GM18873 (cell line): ENCODE measurements at regions not wholly inside any gene's neighbourhood (a gene's known extent, or its start where the extent isn't known, plus 50 kb on each side); places are given as distances from the start of the nearest gene placed in this dataset.

Source experiments
- ATAC-seq: cut with Tn5 transposase; IDR thresholded peaks from one replicate; pipeline ENCODE4 v1.9.1; 2021; ENCODE audit warnings: mild to moderate bottlenecking, moderate library complexity, moderate number of reproducible peaks; ENCODE audit not compliant: unreplicated experiment, low FRiP score

GRCh38 chr13:73940098-73940497 lies 194.1 kb downstream of the KLF12 start:
- no peak for ATAC-seq

DNA sequence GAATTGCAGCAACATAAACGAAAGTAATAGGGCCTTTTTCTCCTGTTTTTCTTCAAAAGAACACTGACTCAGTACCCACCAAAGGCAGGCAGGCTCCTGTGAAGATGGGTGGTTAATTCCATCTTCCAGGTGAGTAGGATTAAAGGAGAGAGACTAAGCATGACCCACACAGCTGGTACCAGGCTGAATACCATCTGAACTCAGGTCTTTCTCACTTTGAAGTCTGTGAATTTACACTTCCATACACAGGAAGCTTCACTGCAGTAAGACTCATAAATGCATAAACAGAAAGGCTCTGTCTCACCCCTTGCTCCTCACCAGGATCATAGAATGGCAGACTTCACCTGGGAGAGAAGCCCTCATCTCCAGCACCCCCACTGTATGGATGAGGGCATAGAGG lies 194.6 kb downstream of the KLF12 start:
- ATAC-seq: no peak

DNA sequence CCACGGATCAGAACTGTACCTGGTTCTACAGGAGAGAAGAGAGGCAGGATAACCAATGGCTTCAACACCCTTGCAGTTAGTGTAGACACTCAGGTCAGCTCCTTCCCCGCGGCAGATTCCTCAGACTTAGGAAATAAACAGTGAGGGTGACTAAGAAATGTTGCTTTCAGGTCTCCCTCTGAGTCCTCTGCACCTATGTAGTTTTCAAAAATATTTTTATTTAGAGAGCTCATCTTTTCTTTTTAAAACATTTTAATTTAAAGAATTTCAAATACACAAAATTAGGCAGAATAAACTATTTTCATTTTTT lies 195.2 kb downstream of the KLF12 start:
- no peak for ATAC-seq

DNA sequence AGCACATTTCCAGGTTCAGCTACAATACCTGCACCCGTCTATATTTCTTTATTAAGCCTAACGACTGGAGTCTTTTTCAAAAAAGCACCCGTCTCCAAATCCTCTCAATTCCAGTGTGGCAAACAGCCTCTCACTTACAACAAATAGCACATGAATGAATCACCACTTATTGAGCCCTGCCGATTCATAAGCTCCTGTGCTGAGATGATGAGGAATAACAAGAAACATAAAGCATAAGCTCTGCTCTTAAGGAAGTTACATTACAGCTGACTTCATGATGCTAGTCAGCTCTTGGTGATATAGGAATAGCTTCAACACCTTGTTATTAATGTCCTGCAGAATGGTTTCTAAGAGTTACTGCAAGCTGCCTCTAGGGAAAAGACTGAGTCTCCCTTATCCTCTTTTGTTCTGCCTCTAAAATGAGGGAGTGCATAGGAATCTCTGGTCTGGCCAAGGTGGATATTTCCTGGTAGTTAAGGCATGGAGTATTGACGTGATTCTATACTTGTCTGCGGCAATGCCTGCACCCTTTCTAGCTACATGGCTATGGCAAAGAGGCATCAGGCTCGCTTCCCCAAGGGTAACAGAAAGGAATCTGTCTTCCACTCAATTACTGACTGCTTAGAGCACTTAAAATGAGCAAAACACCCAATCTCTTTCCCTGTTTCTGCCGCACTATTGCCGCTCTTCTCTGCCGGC lies 195.7 kb downstream of the KLF12 start:
- no peak for ATAC-seq

GRCh38 chr13:73937441-73937840 lies 196.8 kb downstream of the KLF12 start:
- no peak for ATAC-seq

DNA sequence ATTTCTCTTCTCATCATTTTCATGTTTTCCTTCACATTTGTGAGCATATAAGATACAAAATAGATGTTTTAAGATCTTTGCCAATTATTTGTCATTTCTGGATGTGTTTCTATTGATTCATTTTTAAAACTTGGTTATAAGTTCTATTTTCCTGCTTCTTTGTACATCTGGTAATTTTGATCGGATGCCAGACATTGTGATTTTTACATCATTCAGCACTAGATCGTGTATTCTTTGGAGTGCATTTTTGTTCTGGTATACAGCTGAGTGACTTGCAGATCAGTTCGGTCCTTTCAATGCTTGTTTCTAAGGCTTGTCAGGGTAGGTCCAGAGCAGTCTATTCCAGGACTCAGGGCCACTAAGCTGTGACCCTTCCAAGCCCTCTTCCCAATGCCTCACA lies 198.2 kb downstream of the KLF12 start:
- ATAC-seq: no peak

- no peak for ATAC-seq
Observed at GRCh38 chr13:73934771-73935170, 199.4 kb downstream of the KLF12 start.

DNA sequence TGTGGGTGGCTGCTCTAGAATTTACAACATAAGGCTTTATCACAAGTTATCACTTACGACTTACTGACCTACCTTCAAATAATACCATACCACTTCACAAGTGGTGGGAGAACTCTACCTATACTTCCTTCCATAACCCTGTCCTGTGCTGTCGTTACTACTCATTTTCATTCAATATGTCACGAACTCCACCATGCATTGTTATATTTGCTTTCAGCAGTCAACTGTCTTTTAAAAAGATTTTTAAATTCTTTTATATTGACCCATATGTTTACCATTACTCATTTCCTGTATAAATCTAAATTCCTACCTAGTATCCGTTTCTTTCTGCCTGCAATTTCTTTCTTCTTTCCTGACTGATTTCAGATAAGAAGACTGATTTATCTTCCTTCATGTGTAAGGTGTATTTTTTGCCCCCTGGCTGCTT lies 200.0 kb downstream of the KLF12 start:
- no peak for ATAC-seq

DNA sequence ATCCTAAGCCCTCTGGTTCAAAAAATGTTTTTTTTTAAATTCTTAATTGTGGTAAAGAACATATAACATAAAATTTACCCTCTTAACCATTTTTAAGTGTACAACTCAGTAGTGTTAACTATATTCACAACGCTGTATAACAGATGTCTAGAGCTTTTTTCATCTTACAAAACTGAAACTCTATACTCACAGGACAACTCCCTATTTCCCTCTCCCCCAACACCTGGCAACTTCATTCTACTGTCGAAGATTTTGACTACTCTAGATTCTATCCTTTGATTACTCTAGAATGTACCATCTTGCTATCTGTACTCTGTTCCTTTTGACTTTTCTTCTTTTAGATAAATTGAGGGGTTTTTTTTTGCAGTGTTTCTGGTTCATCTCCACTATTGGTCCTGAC lies 200.4 kb downstream of the KLF12 start:
- no peak for ATAC-seq

DNA sequence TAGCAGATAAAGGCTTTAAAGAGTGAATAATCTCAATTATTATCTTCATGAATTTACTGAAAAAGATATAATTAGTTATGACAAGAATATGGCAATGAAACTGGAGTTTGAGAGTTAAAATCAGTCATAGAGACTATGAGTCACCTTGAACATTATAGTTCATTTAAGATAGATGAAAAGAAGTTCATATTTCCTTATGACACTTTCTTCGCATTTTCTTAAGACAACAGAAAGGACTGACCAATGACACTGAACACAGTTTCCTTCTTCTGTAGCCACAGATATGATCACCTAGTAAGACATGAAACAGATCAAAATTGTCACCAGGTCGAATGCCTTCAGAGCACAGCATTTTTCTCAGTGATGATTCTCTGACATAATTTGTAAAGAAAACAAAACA lies 202.1 kb downstream of the KLF12 start:
- no peak for ATAC-seq

GRCh38 chr13:73929287-73929932 lies 204.8 kb downstream of the KLF12 start:
- ATAC-seq: no peak

DNA sequence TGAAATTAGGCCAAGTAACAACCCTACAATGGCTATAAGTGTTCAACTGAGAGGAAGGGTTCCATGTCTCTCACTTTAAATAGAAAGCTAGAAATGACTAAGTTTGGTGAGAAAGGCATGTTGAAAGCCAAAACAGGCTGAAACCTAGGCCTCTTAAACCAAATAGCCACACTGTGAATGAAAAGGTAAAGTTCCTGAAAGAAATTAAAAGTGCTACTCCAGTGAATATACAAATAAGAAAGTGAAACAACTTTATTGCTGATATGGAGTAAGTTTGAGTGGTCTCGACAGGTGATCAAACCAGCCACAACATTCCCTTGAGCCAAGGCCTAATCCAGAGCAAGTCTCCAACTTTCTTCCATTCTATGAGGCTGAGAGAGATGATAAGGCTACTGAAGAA lies 209.6 kb downstream of the KLF12 start:
- peak; percentile 92 for ATAC-seq

DNA sequence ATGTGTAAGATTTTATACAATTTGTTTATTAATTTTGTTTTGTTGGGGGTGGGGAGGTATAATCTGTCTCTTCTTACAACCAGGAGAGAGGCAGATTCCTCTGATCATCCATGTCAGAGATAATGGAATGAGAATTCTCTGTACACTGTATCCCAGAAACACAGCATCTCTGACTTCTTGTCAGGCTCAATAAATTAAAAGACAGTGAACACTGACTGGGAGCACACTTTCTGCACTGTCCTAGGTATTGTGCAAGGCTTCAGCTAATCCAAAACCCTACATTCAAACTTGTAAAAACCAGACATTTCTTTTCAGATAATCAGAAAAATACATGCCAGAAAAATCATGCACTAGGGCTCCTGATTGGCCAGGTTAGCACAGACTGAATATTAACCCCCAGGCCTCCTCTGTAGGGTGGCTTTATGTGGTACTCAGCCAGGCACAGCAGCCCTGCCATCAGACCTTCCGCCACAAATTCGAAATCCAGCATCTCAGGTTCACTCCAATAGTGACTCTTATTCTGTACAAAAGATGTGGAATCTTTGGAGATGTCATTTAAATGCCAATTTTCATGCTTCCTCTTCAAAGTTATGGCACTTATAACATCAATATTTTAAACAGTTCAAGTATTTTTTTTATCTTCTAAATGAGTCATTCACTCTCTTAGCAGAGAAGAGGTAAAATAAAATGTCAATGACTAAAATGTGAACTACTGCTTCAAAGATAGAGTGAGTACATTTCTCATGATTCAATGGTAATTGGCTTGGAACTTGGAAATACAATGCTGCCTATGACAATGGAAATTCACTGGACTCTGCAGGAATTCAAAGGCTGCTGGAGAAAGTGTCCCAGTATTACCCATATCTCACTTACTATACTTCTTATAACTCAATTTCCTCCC lies 211.5 kb downstream of the KLF12 start:
- ATAC-seq: no peak

DNA sequence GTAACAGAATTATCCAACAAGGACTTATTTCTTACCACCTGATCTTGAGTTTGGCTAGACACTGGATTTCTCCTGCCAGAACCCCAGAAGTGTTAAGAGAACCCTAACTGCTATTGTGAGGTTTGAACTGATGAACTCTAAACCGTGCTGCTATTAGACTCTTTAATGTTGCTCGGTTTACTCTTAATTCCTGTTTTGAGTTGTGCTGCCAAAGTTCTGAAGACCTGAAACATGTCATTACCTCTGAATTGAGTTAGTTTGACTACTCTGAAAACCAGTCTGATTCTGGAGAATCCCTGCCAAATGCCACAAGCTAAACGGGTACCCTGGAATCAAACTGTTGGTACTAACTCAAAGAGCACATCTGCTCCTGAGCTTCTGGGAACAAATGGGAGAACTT lies 215.5 kb downstream of the KLF12 start:
- ATAC-seq: no peak

GRCh38 chr13:73913751-73914518 lies 220.3 kb downstream of the KLF12 start:
- no peak for ATAC-seq

GRCh38 chr13:73913079-73913740 lies 221.0 kb downstream of the KLF12 start:
- ATAC-seq: no peak

DNA sequence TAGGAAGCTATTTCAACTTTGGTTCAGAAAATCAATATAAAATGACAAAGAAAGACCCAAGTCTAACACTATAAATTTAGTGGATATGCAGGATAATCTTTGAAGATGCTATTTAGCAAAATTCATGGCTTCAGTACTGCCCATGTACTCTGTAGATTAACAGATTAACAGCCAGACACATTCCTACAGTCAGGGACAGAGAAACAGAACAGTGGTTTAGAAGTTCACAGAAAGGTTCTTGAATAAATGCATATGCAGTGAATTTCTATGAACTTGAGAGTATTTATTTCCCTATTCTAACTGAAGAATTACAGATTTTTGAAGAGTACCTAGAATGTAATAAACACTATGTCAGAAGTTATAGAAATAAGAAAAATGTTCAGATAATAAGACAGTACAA lies 222.8 kb downstream of the KLF12 start:
- ATAC-seq: no peak

- no peak for ATAC-seq
Observed at GRCh38 chr13:73910733-73911132, 223.5 kb downstream of the KLF12 start.

GRCh38 chr13:73908809-73909208 lies 225.4 kb downstream of the KLF12 start:
- no peak for ATAC-seq

DNA sequence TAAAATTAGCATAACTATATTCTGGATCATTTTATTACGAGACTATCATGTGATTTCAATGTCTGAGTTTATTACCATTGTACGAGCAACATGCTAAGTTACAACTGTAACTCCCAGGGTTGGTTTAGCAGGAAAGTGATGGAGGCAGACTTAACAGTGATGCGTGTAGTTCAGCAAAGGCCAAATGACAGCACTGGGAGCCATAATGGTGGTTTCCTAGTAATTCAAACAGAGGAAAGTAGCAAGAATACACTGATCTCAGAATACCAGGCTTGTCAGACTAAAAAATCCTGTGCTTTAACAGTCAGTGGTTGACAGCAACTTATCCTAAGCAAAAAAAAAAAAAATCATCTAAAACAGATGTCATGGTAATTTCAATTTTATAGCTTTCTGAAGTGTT lies 229.6 kb downstream of the KLF12 start:
- no peak for ATAC-seq
